HEK293 (cell line): ENCODE measurements at regions not wholly inside any gene's neighbourhood (a gene's known extent, or its start where the extent isn't known, plus 50 kb on each side); places are given as distances from the start of the nearest gene placed in this dataset.

Source experiments
- CTCF ChIA-PET: fragments of 350-600 bp; formaldehyde crosslinking; extraction: SDS; loops from one replicate; lab custom pipeline; 2021; ENCODE audit warnings: antibody characterized with exemption; lab: Yijun Ruan, JAX
- POLR2A ChIA-PET: fragments of 300-600 bp; formaldehyde crosslinking; extraction: SDS; loops from one replicate; lab custom pipeline; 2020; ENCODE audit warnings: antibody characterized with exemption, inconsistent platforms; lab: Yijun Ruan, JAX
- H3K27ac ChIP-seq: fragments of 200-500 bp; sonication (Bioruptor generic); 2 replicates; pipeline ENCODE4 v1.5.1; 2014; ENCODE audit warnings: low read depth, low read length, control low read depth, inconsistent platforms; ENCODE audit errors: extremely low read depth
- H3K36me3 ChIP-seq, 2 experiments: fragments of 200-500 bp in 1 of 2; sonication (Bioruptor generic) in 1 of 2; 1 replicate in 1 of 2; 2 replicates in 1 of 2; pipeline ENCODE4 v1.5.1; 2014 to 2017; ENCODE audit warnings: inconsistent platforms in 2 of 2, low read length in 2 of 2; ENCODE audit not compliant: control insufficient read depth in 2 of 2, insufficient read depth in 1 of 2
- H3K4me1 ChIP-seq: fragments of 200-500 bp; sonication (Bioruptor generic); 2 replicates; pipeline ENCODE4 v1.5.1; 2014; ENCODE audit warnings: mild to moderate bottlenecking, low read length, inconsistent platforms; ENCODE audit not compliant: control insufficient read depth, insufficient read depth
- H3K4me3 ChIP-seq: 2 replicates; pipeline ENCODE4 v1.5.1; 2011; ENCODE audit warnings: low read depth, mild to moderate bottlenecking, control low read depth, low read length, moderate library complexity
- H3K9me3 ChIP-seq: fragments of 200-500 bp; sonication (Bioruptor generic); 2 replicates; pipeline ENCODE4 v1.5.1; 2014; ENCODE audit warnings: low read depth, low read length, inconsistent platforms; ENCODE audit not compliant: control insufficient read depth, insufficient read depth
- AEBP2 ChIP-seq: fragments of 450-650 bp; formaldehyde crosslinking; IDR thresholded peaks from 2 replicates; pipeline ENCODE4 v1.5.1; 2016; ENCODE audit warnings: missing biosample characterization, missing genetic modification characterization, borderline replicate concordance
- FEZF1 ChIP-seq: fragments of 450-650 bp; formaldehyde crosslinking; IDR thresholded peaks from 2 replicates; pipeline ENCODE4 v1.5.1; 2016; ENCODE audit warnings: missing biosample characterization, missing genetic modification characterization
- GLI4 ChIP-seq: fragments of 450-650 bp; formaldehyde crosslinking; IDR thresholded peaks from 2 replicates; pipeline ENCODE4 v1.5.1; 2016; ENCODE audit warnings: missing biosample characterization, missing genetic modification characterization
- KLF9 ChIP-seq: fragments of 450-650 bp; formaldehyde crosslinking; IDR thresholded peaks from 2 replicates; pipeline ENCODE4 v1.5.1; 2016; ENCODE audit warnings: missing biosample characterization, missing genetic modification characterization, low read depth
- SP3 ChIP-seq: fragments of 450-650 bp; formaldehyde crosslinking; IDR thresholded peaks from 2 replicates; pipeline ENCODE4 v1.5.1; 2016; ENCODE audit warnings: missing biosample characterization, missing genetic modification characterization
- SP7 ChIP-seq: fragments of 450-650 bp; formaldehyde crosslinking; IDR thresholded peaks from 2 replicates; pipeline ENCODE4 v1.5.1; 2016; ENCODE audit warnings: missing biosample characterization, missing genetic modification characterization
- YY1 ChIP-seq: fragments of 450-650 bp; formaldehyde crosslinking; IDR thresholded peaks from 2 replicates; pipeline ENCODE4 v1.5.1; 2018; ENCODE audit warnings: missing biosample characterization, missing genetic modification characterization
- ZNF148 ChIP-seq: fragments of 450-650 bp; formaldehyde crosslinking; IDR thresholded peaks from 2 replicates; pipeline ENCODE4 v1.5.0; 2017; ENCODE audit warnings: missing biosample characterization, missing genetic modification characterization, borderline replicate concordance
- ZNF211 ChIP-seq: fragments of 450-650 bp; formaldehyde crosslinking; IDR thresholded peaks from 2 replicates; pipeline ENCODE4 v1.5.1; 2016; ENCODE audit warnings: low read depth, missing biosample characterization, missing genetic modification characterization
- ZNF23 ChIP-seq: fragments of 450-650 bp; formaldehyde crosslinking; IDR thresholded peaks from 2 replicates; pipeline ENCODE4 v1.5.1; 2016; ENCODE audit warnings: missing biosample characterization, missing genetic modification characterization, borderline replicate concordance
- ZNF292 ChIP-seq: fragments of 450-650 bp; formaldehyde crosslinking; IDR thresholded peaks from 2 replicates; pipeline ENCODE4 v1.5.1; 2016; ENCODE audit warnings: low read depth, missing biosample characterization, missing genetic modification characterization, borderline replicate concordance
- ZNF350 ChIP-seq: fragments of 450-650 bp; formaldehyde crosslinking; IDR thresholded peaks from 2 replicates; pipeline ENCODE4 v1.5.0; 2017; ENCODE audit warnings: missing biosample characterization, mild to moderate bottlenecking, missing genetic modification characterization
- ZNF398 ChIP-seq: fragments of 450-650 bp; formaldehyde crosslinking; IDR thresholded peaks from 2 replicates; pipeline ENCODE4 v1.5.1; 2017; ENCODE audit warnings: missing biosample characterization, missing genetic modification characterization
- ZNF501 ChIP-seq: fragments of 450-650 bp; formaldehyde crosslinking; IDR thresholded peaks from 2 replicates; pipeline ENCODE4 v1.5.1; 2016; ENCODE audit warnings: missing biosample characterization, missing genetic modification characterization
- ZNF549 ChIP-seq: fragments of 450-650 bp; IDR thresholded peaks from 2 replicates; pipeline ENCODE4 v1.5.1; 2018; ENCODE audit warnings: missing biosample characterization, missing genetic modification characterization, mild to moderate bottlenecking, inconsistent platforms, moderate library complexity
- ZNF558 ChIP-seq: fragments of 450-650 bp; formaldehyde crosslinking; IDR thresholded peaks from 2 replicates; pipeline ENCODE4 v1.5.1; 2016; ENCODE audit warnings: missing biosample characterization, missing genetic modification characterization
- ZNF639 ChIP-seq: fragments of 450-650 bp; formaldehyde crosslinking; IDR thresholded peaks from 2 replicates; pipeline ENCODE4 v1.5.1; 2016; ENCODE audit warnings: missing biosample characterization, missing genetic modification characterization
- ZNF660 ChIP-seq: fragments of 450-650 bp; IDR thresholded peaks from 2 replicates; pipeline ENCODE4 v1.5.1; 2018; ENCODE audit warnings: missing biosample characterization, mild to moderate bottlenecking, missing genetic modification characterization
- ZNF670 ChIP-seq: fragments of 450-650 bp; formaldehyde crosslinking; IDR thresholded peaks from 2 replicates; pipeline ENCODE4 v1.5.1; 2016; ENCODE audit warnings: missing biosample characterization, missing genetic modification characterization, low read depth
- ZNF701 ChIP-seq: fragments of 450-650 bp; formaldehyde crosslinking; IDR thresholded peaks from 2 replicates; pipeline ENCODE4 v1.5.1; 2016; ENCODE audit warnings: missing biosample characterization, missing genetic modification characterization
- ZNF76 ChIP-seq: fragments of 450-650 bp; formaldehyde crosslinking; IDR thresholded peaks from 2 replicates; pipeline ENCODE4; 2016; ENCODE audit warnings: low read depth, missing biosample characterization, missing genetic modification characterization, borderline replicate concordance
- ZNF776 ChIP-seq: fragments of 450-650 bp; formaldehyde crosslinking; IDR thresholded peaks from 2 replicates; pipeline ENCODE4 v1.5.0; 2017; ENCODE audit warnings: missing biosample characterization, missing genetic modification characterization, borderline replicate concordance
- ZSCAN16 ChIP-seq: fragments of 450-650 bp; formaldehyde crosslinking; IDR thresholded peaks from 2 replicates; pipeline ENCODE4 v1.5.1; 2016; ENCODE audit warnings: missing biosample characterization, missing genetic modification characterization
- TF ChIP-seq, protein P1 (sequence below): fragments of 450-650 bp; formaldehyde crosslinking; IDR thresholded peaks from 2 replicates; pipeline ENCODE4 v1.5.1; 2017; ENCODE audit warnings: missing biosample characterization, missing genetic modification characterization
- TF ChIP-seq, protein P2 (sequence below): fragments of 450-650 bp; formaldehyde crosslinking; IDR thresholded peaks from 2 replicates; pipeline ENCODE4 v1.5.1; 2016; ENCODE audit warnings: missing biosample characterization, missing genetic modification characterization

DNA sequence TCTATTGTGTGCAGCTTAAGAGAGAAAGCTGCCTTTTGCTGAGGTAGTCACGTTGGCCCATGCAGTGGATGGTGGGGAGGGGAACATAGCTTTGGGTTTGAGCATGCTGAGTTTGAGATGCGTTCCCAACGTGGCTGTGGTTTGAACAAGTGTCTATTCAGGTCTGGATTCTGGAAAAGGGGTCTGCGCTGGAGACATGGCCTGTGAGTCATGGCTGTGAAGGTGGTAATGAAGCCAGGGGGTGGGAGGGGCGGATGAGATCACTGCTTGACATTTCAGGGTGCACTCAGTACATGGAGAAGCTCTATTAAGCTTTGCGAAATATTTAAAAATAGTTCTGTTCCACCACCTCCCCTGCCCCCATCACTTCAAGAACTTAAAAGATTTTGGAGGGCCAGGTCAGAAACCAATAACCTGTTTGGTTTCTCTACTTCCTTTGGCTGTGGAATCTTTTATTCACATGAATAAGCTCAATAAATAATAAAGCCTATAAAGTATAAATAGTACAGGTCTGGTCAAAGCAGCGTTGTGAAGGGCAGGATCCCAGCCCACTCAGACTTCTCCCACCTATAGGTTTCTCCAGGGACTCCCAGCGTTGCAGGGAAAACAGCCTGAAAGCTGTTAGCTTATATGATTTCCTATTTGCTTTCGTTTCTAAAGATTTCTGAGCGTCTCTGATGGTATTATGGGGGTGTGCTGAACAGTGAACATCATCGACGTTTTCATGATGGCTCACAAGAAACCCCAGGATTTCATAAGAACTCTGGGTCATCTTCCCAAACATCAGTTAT is 189.9 kb downstream of the NSG2 start:
- CTCF ChIA-PET: interaction anchor here (0.6 to 0.7 kb wide), 2 partner anchors 215 to 1910 kb away, joined by 4 to 5 read pairs; no protein-coding TSS in a partner anchor
- TF ChIP-seq YY1 (tag by site-specific recombination) (no peak), ZNF350 (no peak), ZNF23 (tag by site-specific recombination) (no peak), ZNF670 (tag by site-specific recombination) (no peak), ZNF639 (tag by site-specific recombination) (no peak), ZNF701 (no peak), GLI4 (no peak), ZNF776 (no peak), FEZF1 (no peak), ZNF558 (no peak), ZNF292 (tag by site-specific recombination) (no peak), ZNF148 (tag by site-specific recombination) (no peak), AEBP2 (tag by site-specific recombination) (no peak), ZNF501 (tag by site-specific recombination) (no peak), ZNF211 (tag by site-specific recombination) (no peak), ZNF76 (tag by site-specific recombination) (no peak), SP7 (tag by site-specific recombination) (no peak), SP3 (no peak)
- TF ChIP-seq, protein P1, sequence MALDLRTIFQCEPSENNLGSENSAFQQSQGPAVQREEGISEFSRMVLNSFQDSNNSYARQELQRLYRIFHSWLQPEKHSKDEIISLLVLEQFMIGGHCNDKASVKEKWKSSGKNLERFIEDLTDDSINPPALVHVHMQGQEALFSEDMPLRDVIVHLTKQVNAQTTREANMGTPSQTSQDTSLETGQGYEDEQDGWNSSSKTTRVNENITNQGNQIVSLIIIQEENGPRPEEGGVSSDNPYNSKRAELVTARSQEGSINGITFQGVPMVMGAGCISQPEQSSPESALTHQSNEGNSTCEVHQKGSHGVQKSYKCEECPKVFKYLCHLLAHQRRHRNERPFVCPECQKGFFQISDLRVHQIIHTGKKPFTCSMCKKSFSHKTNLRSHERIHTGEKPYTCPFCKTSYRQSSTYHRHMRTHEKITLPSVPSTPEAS (tag by site-specific recombination): no peak
- no peaks in the 10 kb centered on the region for H3K9me3 ChIP-seq
- POLR2A ChIA-PET: interaction anchor here (0.7 kb wide), 1 partner anchor 31 kb away, joined by 4 read pairs; no protein-coding TSS in a partner anchor
- no peaks in the 10 kb centered on the region for H3K36me3 ChIP-seq
- no peak overlapping the region for H3K4me3 ChIP-seq
- no peaks in the 10 kb centered on the region for H3K4me1 ChIP-seq
- no peak overlapping the region for H3K27ac ChIP-seq

DNA sequence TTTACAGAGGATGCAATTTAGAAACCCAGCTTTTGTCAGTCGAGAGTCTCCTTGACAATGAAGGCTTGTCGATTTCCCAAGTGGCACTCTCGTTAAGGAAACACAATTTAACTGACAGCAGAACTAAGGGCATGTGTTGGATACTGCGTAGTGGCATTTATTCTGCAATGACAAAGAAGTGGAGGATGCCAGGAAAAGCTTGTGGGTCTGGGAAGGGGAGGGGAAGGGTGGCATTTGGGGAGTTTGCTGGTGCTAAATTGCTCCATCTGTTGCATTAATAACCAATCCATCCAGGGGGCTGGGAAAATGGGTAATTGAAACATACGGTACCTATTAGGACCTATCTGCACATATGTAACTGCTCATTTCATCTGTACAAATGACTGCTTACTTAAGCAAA is 190.6 kb downstream of the NSG2 start:
- ChIA-PET POLR2A (no interaction called here), CTCF (no interaction called here)
- no peaks in the 10 kb centered on the region for H3K9me3 ChIP-seq
- no peaks in the 10 kb centered on the region for H3K36me3 ChIP-seq
- H3K4me1 ChIP-seq: no peaks in the 10 kb centered on the region
- H3K4me3 ChIP-seq: no peak overlapping the region
- no peak overlapping the region for H3K27ac ChIP-seq
- no peak for TF ChIP-seq ZSCAN16
- TF ChIP-seq YY1 (tag by site-specific recombination): no peak
- TF ChIP-seq ZNF660 (tag by site-specific recombination): no peak
- no peak for TF ChIP-seq ZNF549
- TF ChIP-seq, protein P2, sequence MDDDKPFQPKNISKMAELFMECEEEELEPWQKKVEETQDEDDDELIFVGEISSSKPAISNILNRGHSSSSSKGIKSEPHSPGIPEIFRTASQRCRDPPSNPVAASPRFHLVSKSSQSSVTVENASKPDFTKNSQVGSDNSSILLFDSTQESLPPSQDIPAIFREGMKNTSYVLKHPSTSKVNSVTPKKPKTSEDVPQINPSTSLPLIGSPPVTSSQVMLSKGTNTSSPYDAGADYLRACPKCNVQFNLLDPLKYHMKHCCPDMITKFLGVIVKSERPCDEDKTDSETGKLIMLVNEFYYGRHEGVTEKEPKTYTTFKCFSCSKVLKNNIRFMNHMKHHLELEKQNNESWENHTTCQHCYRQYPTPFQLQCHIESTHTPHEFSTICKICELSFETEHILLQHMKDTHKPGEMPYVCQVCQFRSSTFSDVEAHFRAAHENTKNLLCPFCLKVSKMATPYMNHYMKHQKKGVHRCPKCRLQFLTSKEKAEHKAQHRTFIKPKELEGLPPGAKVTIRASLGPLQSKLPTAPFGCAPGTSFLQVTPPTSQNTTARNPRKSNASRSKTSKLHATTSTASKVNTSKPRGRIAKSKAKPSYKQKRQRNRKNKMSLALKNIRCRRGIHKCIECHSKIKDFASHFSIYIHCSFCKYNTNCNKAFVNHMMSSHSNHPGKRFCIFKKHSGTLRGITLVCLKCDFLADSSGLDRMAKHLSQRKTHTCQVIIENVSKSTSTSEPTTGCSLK (tag by site-specific recombination): no peak
- no peak for TF ChIP-seq KLF9
- no peak for TF ChIP-seq ZNF398 (tag by site-specific recombination)
